H9 (cell line): ENCODE measurements at regions not wholly inside any gene's neighbourhood (a gene's known extent, or its start where the extent isn't known, plus 50 kb on each side); places are given as distances from the start of the nearest gene placed in this dataset.

ENCODE experiments used
- DNase-seq: peaks from one replicate; pipeline ENCODE4 v3.0.0-alpha.2; 2017
- H2AFZ ChIP-seq: one replicate; pipeline ENCODE4 v1.6.1; 2013; ENCODE audit warnings: mild to moderate bottlenecking, low read length, control low read depth, moderate library complexity
- H2AK5ac ChIP-seq: 2 replicates; pipeline ENCODE4 v1.6.1; 2013; ENCODE audit warnings: low read length, control low read depth, mixed read lengths; ENCODE audit not compliant: insufficient read length
- H2BK120ac ChIP-seq: one replicate; pipeline ENCODE4 v1.6.1; 2013; ENCODE audit warnings: low read depth, mild to moderate bottlenecking, low read length, control low read depth, inconsistent platforms; ENCODE audit not compliant: poor library complexity, severe bottlenecking
- H2BK12ac ChIP-seq: 2 replicates; pipeline ENCODE4 v1.6.1; 2013; ENCODE audit warnings: low read length, control low read depth, mixed read lengths, low read depth; ENCODE audit not compliant: insufficient read length
- H2BK15ac ChIP-seq: 2 replicates; pipeline ENCODE4 v1.6.1; 2013; ENCODE audit warnings: low read depth, low read length, control low read depth
- H2BK20ac ChIP-seq: one replicate; pipeline ENCODE4 v1.6.1; 2013; ENCODE audit warnings: low read depth, mild to moderate bottlenecking, low read length, control low read depth, inconsistent platforms; ENCODE audit not compliant: poor library complexity, severe bottlenecking
- H2BK5ac ChIP-seq: 2 replicates; pipeline ENCODE4 v1.6.1; 2013; ENCODE audit warnings: low read length, control low read depth, mixed read lengths; ENCODE audit not compliant: insufficient read length
- H3K14ac ChIP-seq: 2 replicates; pipeline ENCODE4 v1.6.1; 2013; ENCODE audit warnings: low read length, control low read depth; ENCODE audit not compliant: insufficient read depth
- H3K18ac ChIP-seq: 2 replicates; pipeline ENCODE4 v1.6.1; 2013; ENCODE audit warnings: low read depth, mild to moderate bottlenecking, mixed read lengths, low read length, control low read depth; ENCODE audit not compliant: insufficient read length
- H3K23ac ChIP-seq: 2 replicates; pipeline ENCODE4 v1.6.1; 2013; ENCODE audit warnings: low read length, control low read depth, mixed read lengths, low read depth; ENCODE audit not compliant: insufficient read length
- H3K23me2 ChIP-seq: 2 replicates; pipeline ENCODE4 v1.6.1; 2013; ENCODE audit warnings: low read depth, mild to moderate bottlenecking, mixed read lengths, low read length, control low read depth; ENCODE audit not compliant: insufficient read length, poor library complexity, severe bottlenecking
- H3K27ac ChIP-seq: 2 replicates; pipeline ENCODE4 v1.5.1; 2013; ENCODE audit warnings: low read length, control low read depth, mixed read lengths, low read depth; ENCODE audit not compliant: insufficient read length
- H3K27me3 ChIP-seq: 2 replicates; pipeline ENCODE4 v1.6.1; 2013; ENCODE audit warnings: low read length, control low read depth, inconsistent platforms; ENCODE audit not compliant: insufficient read depth
- H3K4ac ChIP-seq: 2 replicates; pipeline ENCODE4 v1.6.1; 2013; ENCODE audit warnings: low read depth, mild to moderate bottlenecking, control low read depth, inconsistent platforms, low read length, moderate library complexity
- H3K4me1 ChIP-seq: 2 replicates; pipeline ENCODE4 v1.6.1; 2013; ENCODE audit warnings: low read length, control low read depth, inconsistent platforms; ENCODE audit not compliant: insufficient read depth
- H3K4me2 ChIP-seq: 2 replicates; pipeline ENCODE4 v1.6.1; 2013; ENCODE audit warnings: low read length, control low read depth, mixed read lengths; ENCODE audit not compliant: insufficient read length, insufficient read depth
- H3K56ac ChIP-seq: 2 replicates; pipeline ENCODE4 v1.6.1; 2013; ENCODE audit warnings: low read depth, mild to moderate bottlenecking, mixed read lengths, low read length, control low read depth; ENCODE audit not compliant: insufficient read length
- H3K79me1 ChIP-seq: 2 replicates; pipeline ENCODE4 v1.6.1; 2013; ENCODE audit warnings: low read depth, mild to moderate bottlenecking, moderate library complexity, low read length, control low read depth, inconsistent platforms; ENCODE audit not compliant: insufficient read depth, poor library complexity, severe bottlenecking
- H3K79me2 ChIP-seq: 2 replicates; pipeline ENCODE4 v1.6.1; 2013; ENCODE audit warnings: low read length, control low read depth, inconsistent platforms; ENCODE audit not compliant: insufficient read depth
- H3K9ac ChIP-seq: 2 replicates; pipeline ENCODE4 v1.6.1; 2013; ENCODE audit warnings: low read length, control low read depth, mixed read lengths; ENCODE audit not compliant: insufficient read length; ENCODE audit errors: extremely low read depth
- H3K9me3 ChIP-seq: one replicate; pipeline ENCODE4 v1.6.1; 2013; ENCODE audit warnings: low read depth, low read length, inconsistent platforms; ENCODE audit not compliant: control insufficient read depth
- H3T11ph ChIP-seq: one replicate; pipeline ENCODE4 v1.6.1; 2013; ENCODE audit warnings: mild to moderate bottlenecking, low read length, control low read depth, inconsistent platforms
- H4K20me1 ChIP-seq: one replicate; pipeline ENCODE4 v1.6.1; 2013; ENCODE audit not compliant: control insufficient read depth, insufficient read length, insufficient read depth
- H4K5ac ChIP-seq: 2 replicates; pipeline ENCODE4 v1.6.1; 2013; ENCODE audit warnings: low read depth, mild to moderate bottlenecking, mixed read lengths, low read length, control low read depth; ENCODE audit not compliant: insufficient read length
- H4K8ac ChIP-seq: replicated peaks from 2 replicates; pipeline ENCODE4 v1.6.1; 2013; ENCODE audit warnings: low read length, control low read depth, mixed read lengths, low read depth; ENCODE audit not compliant: insufficient read length
- H4K91ac ChIP-seq: 2 replicates; pipeline ENCODE4 v1.6.1; 2013; ENCODE audit warnings: low read depth, mild to moderate bottlenecking, moderate library complexity, mixed read lengths, low read length, control low read depth; ENCODE audit not compliant: insufficient read length
- H3K27ac Mint-ChIP-seq, 3 experiments: 2 replicates in 2 of 3; 3 replicates in 1 of 3; pipeline ENCODE4 v1.8.0; 2020 to 2021; ENCODE audit warnings: mixed read lengths in 3 of 3, mild to moderate bottlenecking in 1 of 3, moderate library complexity in 1 of 3
- H3K27me3 Mint-ChIP-seq: 2 replicates; pipeline ENCODE4 v1.8.0; 2021; ENCODE audit warnings: low read depth, mild to moderate bottlenecking, moderate library complexity, mixed read lengths
- H3K36me3 Mint-ChIP-seq, 3 experiments: 2 replicates in 2 of 3; 3 replicates in 1 of 3; pipeline ENCODE4 v1.8.0; 2020 to 2021; ENCODE audit warnings: low read depth in 3 of 3, mixed read lengths in 3 of 3; ENCODE audit not compliant: insufficient read depth in 1 of 3
- H3K4me1 Mint-ChIP-seq, 2 experiments: 2 replicates each; pipeline ENCODE4 v1.8.0; 2020; ENCODE audit warnings: mixed read lengths in 2 of 2
- H3K4me3 Mint-ChIP-seq, 2 experiments: 2 replicates in 1 of 2; 3 replicates in 1 of 2; pipeline ENCODE4 v1.8.0; 2020 to 2021; ENCODE audit warnings: mild to moderate bottlenecking in 2 of 2, mixed read lengths in 2 of 2, moderate library complexity in 1 of 2
- H3K9me3 Mint-ChIP-seq, 2 experiments: 2 replicates in 1 of 2; 3 replicates in 1 of 2; pipeline ENCODE4 v1.8.0; 2020; ENCODE audit warnings: mild to moderate bottlenecking in 2 of 2, mixed read lengths in 2 of 2, moderate library complexity in 1 of 2
- WGBS: extraction: QIAGEN DNeasy Blood & Tissue Kit; methylation state at CpG from one replicate; pipeline ENCODE4 v1.1.7; 2013; ENCODE audit warnings: missing lambda C conversion rate, low lambda C conversion rate, mixed read lengths; ENCODE audit not compliant: insufficient read length; ENCODE audit errors: extremely low coverage; 5-methylcytosine and 5-hydroxymethylcytosine counted together
- TF ChIP-seq, protein P1 (sequence below): fragments of 200-600 bp; sonication (generic); conservative IDR thresholded peaks from 3 replicates; pipeline ENCODE4 v1.8.0; 2021; ENCODE audit warnings: antibody characterized with exemption, mild to moderate bottlenecking

- no peak overlapping the region for H2BK5ac ChIP-seq
- Mint-ChIP-seq H3K4me3 (no peak overlapping the region), H3K27me3 (peaks cover 16% of the 10 kb centered on the region), H3K9me3 (no peaks in the 10 kb centered on the region), H3K36me3 (no peaks in the 10 kb centered on the region), H3K4me1 (peaks cover 24 to 36% of the 10 kb centered on the region in 2 experiments), H3K27ac (no peak overlapping the region)
- no peak overlapping the region for H4K91ac ChIP-seq
- H3K23ac ChIP-seq = no peak overlapping the region
- H3K23me2 ChIP-seq = no peaks in the 10 kb centered on the region
- H3K4ac ChIP-seq = no peak overlapping the region
- no peak overlapping the region for H3K56ac ChIP-seq
- no peak overlapping the region for H2BK15ac ChIP-seq
- no peak overlapping the region for H4K5ac ChIP-seq
- no peak overlapping the region for H3K4me2 ChIP-seq
- no peak overlapping the region for H3K18ac ChIP-seq
- no peak overlapping the region for H3K14ac ChIP-seq
- no peaks in the 10 kb centered on the region for H3K9me3 ChIP-seq
- H2BK20ac ChIP-seq = no peak overlapping the region
- H4K20me1 ChIP-seq = no peaks in the 10 kb centered on the region
- H2BK12ac ChIP-seq = no peak overlapping the region
- no peak overlapping the region for H2BK120ac ChIP-seq
- H2AK5ac ChIP-seq = no peak overlapping the region
- TF ChIP-seq, protein P1, sequence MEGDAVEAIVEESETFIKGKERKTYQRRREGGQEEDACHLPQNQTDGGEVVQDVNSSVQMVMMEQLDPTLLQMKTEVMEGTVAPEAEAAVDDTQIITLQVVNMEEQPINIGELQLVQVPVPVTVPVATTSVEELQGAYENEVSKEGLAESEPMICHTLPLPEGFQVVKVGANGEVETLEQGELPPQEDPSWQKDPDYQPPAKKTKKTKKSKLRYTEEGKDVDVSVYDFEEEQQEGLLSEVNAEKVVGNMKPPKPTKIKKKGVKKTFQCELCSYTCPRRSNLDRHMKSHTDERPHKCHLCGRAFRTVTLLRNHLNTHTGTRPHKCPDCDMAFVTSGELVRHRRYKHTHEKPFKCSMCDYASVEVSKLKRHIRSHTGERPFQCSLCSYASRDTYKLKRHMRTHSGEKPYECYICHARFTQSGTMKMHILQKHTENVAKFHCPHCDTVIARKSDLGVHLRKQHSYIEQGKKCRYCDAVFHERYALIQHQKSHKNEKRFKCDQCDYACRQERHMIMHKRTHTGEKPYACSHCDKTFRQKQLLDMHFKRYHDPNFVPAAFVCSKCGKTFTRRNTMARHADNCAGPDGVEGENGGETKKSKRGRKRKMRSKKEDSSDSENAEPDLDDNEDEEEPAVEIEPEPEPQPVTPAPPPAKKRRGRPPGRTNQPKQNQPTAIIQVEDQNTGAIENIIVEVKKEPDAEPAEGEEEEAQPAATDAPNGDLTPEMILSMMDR = no peak
- no peaks in the 10 kb centered on the region for H3K79me1 ChIP-seq
- no peak for DNase-seq
- H2AFZ ChIP-seq = no peak overlapping the region
- no peak overlapping the region for H3K27ac ChIP-seq
- H3K27me3 ChIP-seq = no peaks in the 10 kb centered on the region
- H3K9ac ChIP-seq = no peak overlapping the region
- no peaks in the 10 kb centered on the region for H3K79me2 ChIP-seq
- H4K8ac ChIP-seq = no peak overlapping the region
- H3T11ph ChIP-seq = no peak overlapping the region
- WGBS = no CpG with 5 or more reads among the region's 7 CpGs
- H3K4me1 ChIP-seq = peaks cover 4% of the 10 kb centered on the region; the same call in 1 of the 2 replicates
These were observed 266.7 kb downstream of the SOX9 start for GRCh38 chr17:72387487-72387886.
